ENCODE measurements at regions not wholly inside any gene's neighbourhood (a gene's known extent, or its start where the extent isn't known, plus 50 kb on each side); places are given as distances from the start of the nearest gene placed in this dataset.

GRCh38 chr10:60644436-60645130 is 133.7 kb upstream of the CDK1 start:
- TF ChIP-seq CTCF (IDR thresholded peaks at IDR 0.05; ENCODE audit: low read depth, low read length) (no peak), EZH2phosphoT487 (IDR thresholded peaks at IDR 0.05; ENCODE audit: low read depth) (no peak)
